CD4-positive, CD25-positive, alpha-beta regulatory T cell (primary cell): ENCODE measurements at regions not wholly inside any gene's neighbourhood (a gene's known extent, or its start where the extent isn't known, plus 50 kb on each side); places are given as distances from the start of the nearest gene placed in this dataset.
A peak's percentile ranks its signal among the peaks of the same experiment; 100 is the strongest.

Experiments used
- ATAC-seq, 2 donors: fragments of 150-1000 bp; cut with Tn5 transposase; one replicate each; pipeline ENCODE4 v1.10.0; 2021; ENCODE audit warnings: low read depth in 2 of 2, moderate number of reproducible peaks in 2 of 2, moderate library complexity in 1 of 2
- DNase-seq, 3 donors: peaks; one replicate each; pipeline versions ENCODE4 v3.0.0 to v3.0.0-alpha.2; 2012 to 2022; ENCODE audit warnings: mixed read lengths in 1 of 3
- H3K27ac ChIP-seq: one replicate; pipeline ENCODE4 v1.7.0; 2013; ENCODE audit warnings: mild to moderate bottlenecking, low read length; ENCODE audit not compliant: insufficient read depth, poor library complexity, severe bottlenecking
- H3K27me3 ChIP-seq: one replicate; pipeline ENCODE4 v1.7.0; 2013; ENCODE audit warnings: low read length; ENCODE audit not compliant: control insufficient read depth, insufficient read depth
- H3K36me3 ChIP-seq: one replicate; pipeline ENCODE4 v1.7.0; 2013; ENCODE audit warnings: mild to moderate bottlenecking, low read length, moderate library complexity; ENCODE audit not compliant: control insufficient read depth, insufficient read depth
- H3K4me1 ChIP-seq: 2 replicates; pipeline ENCODE4 v1.7.0; 2013; ENCODE audit warnings: mild to moderate bottlenecking, low read length; ENCODE audit not compliant: insufficient read depth, control insufficient read depth, poor library complexity, severe bottlenecking
- H3K4me3 ChIP-seq: one replicate; pipeline ENCODE4 v1.7.0; 2013; ENCODE audit warnings: low read depth, mild to moderate bottlenecking, low read length, moderate library complexity
- H3K9me3 ChIP-seq, 2 experiments: 1 replicate in 1 of 2; 2 replicates in 1 of 2; pipeline ENCODE4 v1.7.0; 2013; ENCODE audit warnings: low read length in 2 of 2, mild to moderate bottlenecking in 1 of 2, moderate library complexity in 1 of 2; ENCODE audit not compliant: control insufficient read depth in 2 of 2
- H3K27ac Mint-ChIP-seq, 3 donors: one replicate each; pipeline ENCODE4 v1.8.0; 2020 to 2022; ENCODE audit warnings: mild to moderate bottlenecking in 3 of 3, mixed read lengths in 3 of 3, moderate library complexity in 2 of 3
- H3K27me3 Mint-ChIP-seq: one replicate; pipeline ENCODE4 v1.8.0; 2022; ENCODE audit warnings: mild to moderate bottlenecking, mixed read lengths
- H3K36me3 Mint-ChIP-seq: one replicate; pipeline ENCODE4 v1.8.0; 2020; ENCODE audit warnings: mixed read lengths
- H3K4me1 Mint-ChIP-seq, 4 donors: one replicate each; pipeline ENCODE4 v1.8.0; 2020 to 2022; ENCODE audit warnings: mixed read lengths in 4 of 4, mild to moderate bottlenecking in 1 of 4
- H3K4me3 Mint-ChIP-seq, 4 donors: one replicate each; pipeline ENCODE4 v1.8.0; 2020 to 2022; ENCODE audit warnings: mild to moderate bottlenecking in 4 of 4, mixed read lengths in 4 of 4, moderate library complexity in 3 of 4
- H3K9me3 Mint-ChIP-seq, 7 donors: one replicate each; pipeline ENCODE4 v1.8.0; 2020 to 2022; ENCODE audit warnings: mixed read lengths in 7 of 7, mild to moderate bottlenecking in 3 of 7, moderate library complexity in 2 of 7

DNA sequence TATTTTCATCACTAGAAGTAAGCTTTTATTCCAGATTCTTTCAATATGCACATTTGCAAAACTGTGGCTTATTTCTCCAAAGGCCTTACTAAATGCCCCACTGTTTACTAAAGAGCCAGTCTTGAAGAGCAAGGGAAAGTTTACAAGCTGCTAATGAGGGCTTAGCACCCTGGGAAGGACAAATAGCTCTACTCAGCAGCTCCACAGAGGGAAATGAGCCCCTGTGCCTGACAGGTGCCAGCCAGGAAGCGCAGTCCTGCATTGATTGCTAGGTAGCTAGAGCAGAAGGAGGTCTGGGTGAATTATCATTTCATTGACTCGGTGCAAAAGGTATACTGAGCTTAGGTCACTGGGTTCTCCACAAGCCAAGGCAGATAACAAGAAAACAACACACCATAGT lies 307.0 kb downstream of the SETD4 start:
- peaks cover 5% of the 10 kb centered on the region for H3K27me3 ChIP-seq
- H3K36me3 Mint-ChIP-seq: no peaks in the 10 kb centered on the region
- H3K4me1 ChIP-seq: no peaks in the 10 kb centered on the region
- H3K4me3 ChIP-seq: no peak overlapping the region
- H3K9me3 ChIP-seq: peaks cover 0 to 3% of the 10 kb centered on the region in 2 experiments
- no peaks in the 10 kb centered on the region for H3K36me3 ChIP-seq
- H3K4me1 Mint-ChIP-seq: no peaks in the 10 kb centered on the region
- H3K27me3 Mint-ChIP-seq: peaks cover 50% of the 10 kb centered on the region
- DNase-seq: no peak
- no peak overlapping the region for H3K27ac Mint-ChIP-seq
- peaks cover 0 to 3% (median 0%) of the 10 kb centered on the region in 7 donors for H3K9me3 Mint-ChIP-seq
- ATAC-seq: no peak
- H3K4me3 Mint-ChIP-seq: no peak overlapping the region
- no peak overlapping the region for H3K27ac ChIP-seq

- peaks cover 0 to 3% (median 0%) of the 10 kb centered on the region in 7 donors for H3K9me3 Mint-ChIP-seq
- H3K4me1 ChIP-seq: no peaks in the 10 kb centered on the region
- peaks cover 48% of the 10 kb centered on the region for H3K27me3 Mint-ChIP-seq
- H3K4me1 Mint-ChIP-seq: no peaks in the 10 kb centered on the region
- H3K4me3 Mint-ChIP-seq: peak overlapping the region in 1 of 4 donors; percentile 47
- ATAC-seq (no peak), DNase-seq (no peak)
- H3K27me3 ChIP-seq: peaks cover 4% of the 10 kb centered on the region
- no peaks in the 10 kb centered on the region for H3K36me3 ChIP-seq
- peaks cover 0 to 3% of the 10 kb centered on the region in 2 experiments for H3K9me3 ChIP-seq
- no peaks in the 10 kb centered on the region for H3K36me3 Mint-ChIP-seq
- no peak overlapping the region for H3K27ac Mint-ChIP-seq
- H3K4me3 ChIP-seq: no peak overlapping the region
- H3K27ac ChIP-seq: no peak overlapping the region
Observed at GRCh38 chr21:35751171-35751570, 309.2 kb downstream of the SETD4 start.

DNA sequence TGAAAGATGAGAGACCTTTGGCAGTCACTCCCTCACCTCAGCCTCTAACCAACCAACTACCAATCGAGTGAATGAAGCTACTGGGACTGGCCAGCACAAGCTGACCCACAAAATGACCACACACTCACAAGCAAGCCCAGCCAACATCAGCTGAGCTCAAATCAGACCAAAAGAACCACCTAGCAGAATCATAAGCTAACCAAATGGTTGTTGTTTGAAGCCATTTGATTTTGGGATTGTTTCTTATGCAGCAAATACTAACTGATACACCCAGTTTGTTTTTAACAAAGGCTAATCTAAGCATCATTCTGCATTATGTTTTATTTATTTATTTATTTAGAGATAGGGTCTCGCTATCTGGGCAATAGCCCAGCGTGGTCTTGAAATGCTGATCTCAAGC lies 310.4 kb downstream of the SETD4 start:
- Mint-ChIP-seq H3K4me3 (no peak overlapping the region), H3K27ac (no peak overlapping the region)

DNA sequence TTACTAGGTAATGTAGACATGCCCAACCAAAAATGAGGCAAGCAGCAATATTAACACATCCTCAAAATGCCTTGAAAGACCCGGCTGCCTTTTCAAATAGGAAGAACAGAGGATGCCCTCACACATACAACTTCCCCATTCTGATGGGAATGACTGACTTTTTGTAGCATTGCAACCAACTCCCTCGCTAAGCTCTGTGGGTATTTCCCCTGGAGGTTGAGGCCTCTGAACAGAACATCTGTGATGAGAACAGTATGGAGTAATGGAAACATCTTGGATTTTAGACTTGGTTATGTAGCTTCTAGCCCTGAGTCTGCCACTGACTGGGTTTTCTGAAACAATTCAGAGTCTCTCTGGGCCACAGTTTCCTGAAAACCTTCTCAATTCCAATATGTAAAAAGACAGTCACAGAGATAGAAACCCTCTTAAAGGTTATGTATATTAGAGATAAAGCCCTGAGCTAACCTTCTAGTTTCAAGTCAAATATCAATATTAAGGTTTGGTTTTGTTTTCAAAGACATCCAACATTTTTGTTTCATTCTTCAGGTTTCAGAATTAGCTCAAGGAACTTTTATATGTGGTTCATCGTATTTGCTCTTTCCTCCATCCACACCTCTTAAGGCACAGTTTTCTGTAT lies 311.5 kb downstream of the SETD4 start:
- Mint-ChIP-seq H3K4me1 (no peaks in the 10 kb centered on the region), H3K27me3 (peaks cover 32% of the 10 kb centered on the region), H3K36me3 (no peaks in the 10 kb centered on the region), H3K9me3 (peaks cover 0 to 3% (median 0%) of the 10 kb centered on the region in 7 donors), H3K4me3 (no peak overlapping the region), H3K27ac (no peak overlapping the region)
- no peak for ATAC-seq
- Histone ChIP-seq H3K27me3 (peaks cover 2% of the 10 kb centered on the region), H3K27ac (no peak overlapping the region), H3K36me3 (no peaks in the 10 kb centered on the region), H3K9me3 (peaks cover 0 to 3% of the 10 kb centered on the region in 2 experiments), H3K4me3 (no peak overlapping the region), H3K4me1 (no peaks in the 10 kb centered on the region)
- DNase-seq: no peak

More for the DNA sequence above, 310.4 kb downstream of the SETD4 start:
- Histone ChIP-seq H3K4me1 (no peaks in the 10 kb centered on the region), H3K27me3 (peaks cover 2% of the 10 kb centered on the region), H3K4me3 (no peak overlapping the region), H3K36me3 (no peaks in the 10 kb centered on the region), H3K9me3 (peaks cover 0 to 3% of the 10 kb centered on the region in 2 experiments), H3K27ac (no peak overlapping the region)
- Mint-ChIP-seq H3K36me3 (no peaks in the 10 kb centered on the region), H3K9me3 (peaks cover 0 to 3% (median 0%) of the 10 kb centered on the region in 7 donors), H3K4me1 (no peaks in the 10 kb centered on the region), H3K27me3 (peaks cover 36% of the 10 kb centered on the region)
- DNase-seq (no peak), ATAC-seq (no peak)

DNA sequence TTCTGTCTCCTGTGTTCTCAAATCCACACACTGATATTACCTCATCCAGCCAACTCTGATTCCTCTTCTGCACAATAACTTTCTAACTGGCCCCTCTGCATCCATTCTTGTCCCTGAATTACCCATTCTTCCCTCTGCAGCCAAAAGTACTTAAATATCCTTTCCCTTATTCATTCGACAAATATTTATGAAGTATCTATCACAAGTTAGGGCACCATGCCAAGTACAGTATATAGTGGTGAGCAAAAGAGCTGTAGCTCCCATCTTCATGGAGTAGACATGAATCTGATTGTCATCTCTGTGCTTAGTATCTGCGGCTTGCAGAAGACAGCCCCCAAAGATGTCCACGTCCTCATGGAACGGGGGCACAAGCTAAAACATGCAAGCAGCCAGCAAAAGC lies 316.8 kb downstream of the SETD4 start:
- ATAC-seq (no peak), DNase-seq (no peak)
- H3K9me3 Mint-ChIP-seq: peaks cover 0 to 5% (median 0%) of the 10 kb centered on the region in 7 donors
- no peak overlapping the region for H3K4me3 Mint-ChIP-seq
- Histone ChIP-seq H3K4me3 (no peak overlapping the region), H3K4me1 (no peaks in the 10 kb centered on the region), H3K27ac (no peak overlapping the region), H3K27me3 (peaks cover 2% of the 10 kb centered on the region), H3K36me3 (no peaks in the 10 kb centered on the region), H3K9me3 (no peaks in the 10 kb centered on the region)
- H3K27me3 Mint-ChIP-seq: no peaks in the 10 kb centered on the region
- H3K36me3 Mint-ChIP-seq: no peaks in the 10 kb centered on the region
- H3K27ac Mint-ChIP-seq: no peak overlapping the region
- no peaks in the 10 kb centered on the region for H3K4me1 Mint-ChIP-seq

DNA sequence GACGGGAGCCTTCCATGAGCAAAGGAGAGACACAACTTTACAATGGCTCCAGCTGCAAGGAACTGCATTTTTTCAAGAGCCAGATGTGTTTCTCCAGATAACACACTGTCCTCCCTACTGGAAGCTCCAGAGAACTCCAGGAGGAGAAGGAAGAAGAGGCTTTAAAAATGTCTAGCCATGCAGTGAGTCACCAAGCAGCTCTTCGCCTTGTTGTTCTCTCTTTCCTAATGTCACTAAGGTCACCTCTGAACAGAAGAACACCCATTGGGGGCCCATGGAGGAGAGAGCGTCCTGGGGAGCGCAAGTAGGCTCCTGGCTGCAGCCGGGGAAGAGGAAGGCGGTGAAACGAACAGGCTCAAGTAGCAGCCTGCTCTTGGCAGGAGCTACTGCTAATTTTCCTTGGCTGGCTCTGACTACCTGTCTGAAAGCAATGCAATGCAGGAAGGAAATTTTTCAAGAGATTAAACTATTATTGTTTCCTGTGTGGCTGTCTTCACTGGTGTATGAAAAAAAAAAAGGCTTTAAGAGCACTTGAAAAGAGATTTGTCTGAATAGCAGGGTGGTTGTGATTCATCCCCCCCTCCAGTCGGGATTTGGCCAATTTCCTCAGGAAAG lies 321.9 kb downstream of the SETD4 start:
- H3K27me3 ChIP-seq: no peaks in the 10 kb centered on the region
- DNase-seq (no peak), ATAC-seq (no peak)
- Mint-ChIP-seq H3K27ac (no peak overlapping the region), H3K4me3 (no peak overlapping the region), H3K27me3 (peaks cover 8% of the 10 kb centered on the region), H3K4me1 (no peaks in the 10 kb centered on the region), H3K9me3 (peaks cover 0 to 5% (median 1%) of the 10 kb centered on the region in 7 donors), H3K36me3 (no peaks in the 10 kb centered on the region)
- no peaks in the 10 kb centered on the region for H3K36me3 ChIP-seq
- H3K27ac ChIP-seq: no peak overlapping the region
- H3K9me3 ChIP-seq: no peaks in the 10 kb centered on the region
- H3K4me1 ChIP-seq: no peaks in the 10 kb centered on the region
- no peak overlapping the region for H3K4me3 ChIP-seq

DNA sequence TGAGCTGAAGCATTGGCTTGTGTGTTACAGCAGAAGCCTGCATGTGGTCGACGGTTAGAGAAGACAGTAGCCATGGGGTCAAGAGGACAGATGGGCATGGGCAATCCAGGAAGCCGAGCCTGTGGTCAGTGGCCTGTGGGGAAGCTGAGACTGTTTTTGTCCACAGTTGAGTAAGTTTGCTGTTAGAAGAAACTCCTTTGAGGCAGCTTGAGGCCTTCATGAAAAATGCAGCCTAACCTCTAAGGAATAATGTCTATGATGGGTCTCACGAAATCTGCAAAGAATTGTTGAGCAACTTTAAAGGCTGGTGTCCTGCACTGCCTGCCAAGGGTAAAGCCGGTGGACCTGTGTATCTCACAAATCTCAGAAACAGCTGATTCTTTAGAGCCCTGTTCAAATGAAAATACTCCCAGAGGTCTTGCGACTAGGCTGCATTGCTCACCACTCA lies 322.4 kb downstream of the SETD4 start:
- H3K4me1 Mint-ChIP-seq: no peaks in the 10 kb centered on the region
- H3K36me3 ChIP-seq: no peaks in the 10 kb centered on the region
- H3K4me3 ChIP-seq: no peak overlapping the region
- no peak overlapping the region for H3K27ac ChIP-seq
- no peaks in the 10 kb centered on the region for H3K27me3 ChIP-seq
- H3K9me3 ChIP-seq: no peaks in the 10 kb centered on the region
- no peaks in the 10 kb centered on the region for H3K36me3 Mint-ChIP-seq
- DNase-seq (no peak), ATAC-seq (no peak)
- H3K27me3 Mint-ChIP-seq: peaks cover 8% of the 10 kb centered on the region
- no peak overlapping the region for H3K4me3 Mint-ChIP-seq
- no peak overlapping the region for H3K27ac Mint-ChIP-seq
- no peaks in the 10 kb centered on the region for H3K4me1 ChIP-seq
- peaks cover 0 to 5% (median 1%) of the 10 kb centered on the region in 7 donors for H3K9me3 Mint-ChIP-seq

GRCh38 chr21:35737449-35737848 lies 322.9 kb downstream of the SETD4 start:
- no peaks in the 10 kb centered on the region for H3K9me3 ChIP-seq
- no peaks in the 10 kb centered on the region for H3K36me3 Mint-ChIP-seq
- no peaks in the 10 kb centered on the region for H3K27me3 ChIP-seq
- no peak overlapping the region for H3K27ac Mint-ChIP-seq
- no peak overlapping the region for H3K4me3 ChIP-seq
- DNase-seq: no peak
- no peaks in the 10 kb centered on the region for H3K4me1 Mint-ChIP-seq
- no peak for ATAC-seq
- H3K27me3 Mint-ChIP-seq: peaks cover 9% of the 10 kb centered on the region
- H3K36me3 ChIP-seq: no peaks in the 10 kb centered on the region
- H3K9me3 Mint-ChIP-seq: peaks cover 0 to 5% (median 1%) of the 10 kb centered on the region in 7 donors
- H3K27ac ChIP-seq: no peak overlapping the region
- no peaks in the 10 kb centered on the region for H3K4me1 ChIP-seq
- H3K4me3 Mint-ChIP-seq: no peak overlapping the region
